ENCODE measurements at regions not wholly inside any gene's neighbourhood (a gene's known extent, or its start where the extent isn't known, plus 50 kb on each side); places are given as distances from the start of the nearest gene placed in this dataset.

DNA sequence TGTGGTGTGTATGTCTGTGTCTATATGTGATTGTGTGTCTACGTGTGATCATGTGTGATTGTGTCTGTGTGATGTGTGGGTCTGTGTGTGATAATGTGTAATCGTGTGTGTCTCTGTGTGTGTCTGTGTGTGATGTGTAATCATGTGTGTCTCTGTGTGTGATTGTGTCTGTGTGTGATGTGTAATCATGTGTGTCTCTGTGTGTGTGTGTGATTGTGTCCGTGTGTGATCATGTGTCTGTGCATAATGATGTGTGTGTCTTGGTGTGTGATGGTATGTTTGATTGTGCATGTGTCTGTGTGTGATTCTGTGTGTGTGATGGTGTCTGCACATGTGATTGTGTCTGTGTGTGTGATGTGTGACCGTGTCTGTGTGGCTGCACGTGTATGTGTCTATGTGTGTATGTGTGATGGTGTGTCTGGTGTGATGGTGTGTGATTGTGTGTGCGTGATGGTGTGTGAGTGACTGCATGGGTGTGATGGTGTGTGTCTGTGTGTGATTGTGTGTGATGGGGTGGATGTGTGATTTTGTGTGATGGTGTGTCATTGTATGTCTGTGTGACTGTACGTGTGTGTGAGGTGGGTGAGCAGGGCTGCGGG lies 78.9 kb downstream of the RTP5 start:
- Histone ChIP-seq H2AFZ (ENCODE audit: low read length) (no peak overlapping the region), H3K9me3 (ENCODE audit: control insufficient read depth, low read depth, low read length) (no peaks in the 10 kb centered on the region), H2BK5ac (ENCODE audit: insufficient read length, low read length) (no peak overlapping the region), H3K56ac (ENCODE audit: insufficient read length, low read depth, low read length) (no peak overlapping the region), H3K79me2 (ENCODE audit: insufficient read depth, low read length) (no peaks in the 10 kb centered on the region), H4K20me1 (ENCODE audit: control insufficient read depth, insufficient read depth, insufficient read length) (no peaks in the 10 kb centered on the region), H4K91ac (ENCODE audit: insufficient read length, low read depth, low read length) (no peak overlapping the region), H3K4me1 (ENCODE audit: insufficient read depth, low read length) (peaks cover 4% of the 10 kb centered on the region; the same call in 1 of the 2 replicates), H3K9ac (ENCODE audit: extremely low read depth, insufficient read length, low read length) (no peak overlapping the region), H4K5ac (ENCODE audit: insufficient read length, low read depth, low read length) (no peak overlapping the region), H3K27ac (ENCODE audit: insufficient read length, low read depth, low read length) (no peak overlapping the region), H3K4ac (ENCODE audit: low read depth, low read length) (no peak overlapping the region), H2BK15ac (ENCODE audit: low read depth, low read length) (no peak overlapping the region), H2BK12ac (ENCODE audit: insufficient read length, low read depth, low read length) (no peak overlapping the region), H3K14ac (ENCODE audit: insufficient read depth, low read length) (no peak overlapping the region), H3K23ac (ENCODE audit: insufficient read length, low read depth, low read length) (no peak overlapping the region), H3K27me3 (ENCODE audit: insufficient read depth, low read length) (peaks cover 11% of the 10 kb centered on the region; the same call in 1 of the 2 replicates), H3K18ac (ENCODE audit: insufficient read length, low read depth, low read length) (no peak overlapping the region), H2AK5ac (ENCODE audit: insufficient read length, low read length) (no peak overlapping the region), H3T11ph (ENCODE audit: low read length) (no peak overlapping the region), H3K79me1 (ENCODE audit: insufficient read depth, low read depth, low read length, poor library complexity, severe bottlenecking) (no peaks in the 10 kb centered on the region), H4K8ac (replicated peaks; ENCODE audit: insufficient read length, low read depth, low read length) (no peak overlapping the region), H2BK20ac (ENCODE audit: low read depth, low read length, poor library complexity, severe bottlenecking) (no peak overlapping the region), H3K4me2 (ENCODE audit: insufficient read depth, insufficient read length, low read length) (no peak overlapping the region), H2BK120ac (ENCODE audit: low read depth, low read length, poor library complexity, severe bottlenecking) (no peak overlapping the region), H3K23me2 (ENCODE audit: insufficient read length, low read depth, low read length, poor library complexity, severe bottlenecking) (peaks cover 2% of the 10 kb centered on the region)
- Mint-ChIP-seq H3K4me3 (no peak overlapping the region; a peak in 1 of 5 replicates), H3K36me3 (ENCODE audit: insufficient read depth in 1 of 3, low read depth in 3 of 3) (peaks cover 0 to 6% (median 5%) of the 10 kb centered on the region in 3 experiments; a peak in 4 of 7 replicates), H3K27me3 (ENCODE audit: low read depth) (peaks cover 89% of the 10 kb centered on the region), H3K27ac (no peak overlapping the region), H3K9me3 (peaks cover 5 to 6% of the 10 kb centered on the region in 2 experiments; a peak in 4 of 5 replicates), H3K4me1 (peaks cover 17 to 21% of the 10 kb centered on the region in 2 experiments)
- DNase-seq: no peak
- TF ChIP-seq, protein P1, sequence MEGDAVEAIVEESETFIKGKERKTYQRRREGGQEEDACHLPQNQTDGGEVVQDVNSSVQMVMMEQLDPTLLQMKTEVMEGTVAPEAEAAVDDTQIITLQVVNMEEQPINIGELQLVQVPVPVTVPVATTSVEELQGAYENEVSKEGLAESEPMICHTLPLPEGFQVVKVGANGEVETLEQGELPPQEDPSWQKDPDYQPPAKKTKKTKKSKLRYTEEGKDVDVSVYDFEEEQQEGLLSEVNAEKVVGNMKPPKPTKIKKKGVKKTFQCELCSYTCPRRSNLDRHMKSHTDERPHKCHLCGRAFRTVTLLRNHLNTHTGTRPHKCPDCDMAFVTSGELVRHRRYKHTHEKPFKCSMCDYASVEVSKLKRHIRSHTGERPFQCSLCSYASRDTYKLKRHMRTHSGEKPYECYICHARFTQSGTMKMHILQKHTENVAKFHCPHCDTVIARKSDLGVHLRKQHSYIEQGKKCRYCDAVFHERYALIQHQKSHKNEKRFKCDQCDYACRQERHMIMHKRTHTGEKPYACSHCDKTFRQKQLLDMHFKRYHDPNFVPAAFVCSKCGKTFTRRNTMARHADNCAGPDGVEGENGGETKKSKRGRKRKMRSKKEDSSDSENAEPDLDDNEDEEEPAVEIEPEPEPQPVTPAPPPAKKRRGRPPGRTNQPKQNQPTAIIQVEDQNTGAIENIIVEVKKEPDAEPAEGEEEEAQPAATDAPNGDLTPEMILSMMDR (conservative IDR thresholded peaks at IDR 0.05): no peak
- WGBS (ENCODE audit: extremely low coverage, insufficient read length, low lambda C conversion rate): 100% methylated on average over 2 of the region's 8 CpGs
